ENCODE measurements at regions not wholly inside any gene's neighbourhood (a gene's known extent, or its start where the extent isn't known, plus 50 kb on each side); places are given as distances from the start of the nearest gene placed in this dataset.
"Not testable (repeated sequence)": the region's sequence is repeated elsewhere in the genome, so short reads cannot be mapped to it uniquely, and the experiment has no call there.

DNA sequence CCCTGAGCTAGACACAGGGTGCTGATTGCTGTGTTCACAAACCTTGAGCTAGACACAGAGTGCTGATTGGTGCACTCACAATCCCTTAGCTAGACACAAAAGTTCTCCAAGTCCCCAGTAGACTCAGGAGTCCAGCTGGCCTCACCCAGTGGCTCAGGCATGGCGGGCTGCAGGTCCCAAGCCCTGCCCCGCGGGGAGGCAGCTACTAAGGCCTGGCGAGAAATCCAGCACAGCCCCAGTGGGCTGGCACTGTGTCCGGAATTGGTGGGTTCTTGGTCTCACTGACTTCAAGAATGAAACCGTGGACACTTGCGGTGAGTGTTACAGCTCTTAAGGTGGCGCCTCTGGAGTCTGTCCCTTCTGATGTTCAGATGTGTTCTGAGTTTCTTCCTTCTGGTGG lies 741.2 kb downstream of the SOCS6 start:
- TF ChIP-seq, protein P1, sequence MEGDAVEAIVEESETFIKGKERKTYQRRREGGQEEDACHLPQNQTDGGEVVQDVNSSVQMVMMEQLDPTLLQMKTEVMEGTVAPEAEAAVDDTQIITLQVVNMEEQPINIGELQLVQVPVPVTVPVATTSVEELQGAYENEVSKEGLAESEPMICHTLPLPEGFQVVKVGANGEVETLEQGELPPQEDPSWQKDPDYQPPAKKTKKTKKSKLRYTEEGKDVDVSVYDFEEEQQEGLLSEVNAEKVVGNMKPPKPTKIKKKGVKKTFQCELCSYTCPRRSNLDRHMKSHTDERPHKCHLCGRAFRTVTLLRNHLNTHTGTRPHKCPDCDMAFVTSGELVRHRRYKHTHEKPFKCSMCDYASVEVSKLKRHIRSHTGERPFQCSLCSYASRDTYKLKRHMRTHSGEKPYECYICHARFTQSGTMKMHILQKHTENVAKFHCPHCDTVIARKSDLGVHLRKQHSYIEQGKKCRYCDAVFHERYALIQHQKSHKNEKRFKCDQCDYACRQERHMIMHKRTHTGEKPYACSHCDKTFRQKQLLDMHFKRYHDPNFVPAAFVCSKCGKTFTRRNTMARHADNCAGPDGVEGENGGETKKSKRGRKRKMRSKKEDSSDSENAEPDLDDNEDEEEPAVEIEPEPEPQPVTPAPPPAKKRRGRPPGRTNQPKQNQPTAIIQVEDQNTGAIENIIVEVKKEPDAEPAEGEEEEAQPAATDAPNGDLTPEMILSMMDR (IDR thresholded peaks at IDR 0.05), result not testable (repeated sequence)
- TF ChIP-seq POLR2A (IDR thresholded peaks at IDR 0.05), result not testable (repeated sequence)

Measured in uterus (tissue), 2 donors.